GM18508 (cell line): ENCODE measurements at regions not wholly inside any gene's neighbourhood (a gene's known extent, or its start where the extent isn't known, plus 50 kb on each side); places are given as distances from the start of the nearest gene placed in this dataset.
"Not testable (repeated sequence)": the region's sequence is repeated elsewhere in the genome, so short reads cannot be mapped to it uniquely, and the experiment has no call there.

Source experiments
- ATAC-seq: cut with Tn5 transposase; IDR thresholded peaks from one replicate; pipeline ENCODE4 v1.9.1; 2021; ENCODE audit warnings: moderate number of reproducible peaks; ENCODE audit not compliant: insufficient read depth, unreplicated experiment

DNA sequence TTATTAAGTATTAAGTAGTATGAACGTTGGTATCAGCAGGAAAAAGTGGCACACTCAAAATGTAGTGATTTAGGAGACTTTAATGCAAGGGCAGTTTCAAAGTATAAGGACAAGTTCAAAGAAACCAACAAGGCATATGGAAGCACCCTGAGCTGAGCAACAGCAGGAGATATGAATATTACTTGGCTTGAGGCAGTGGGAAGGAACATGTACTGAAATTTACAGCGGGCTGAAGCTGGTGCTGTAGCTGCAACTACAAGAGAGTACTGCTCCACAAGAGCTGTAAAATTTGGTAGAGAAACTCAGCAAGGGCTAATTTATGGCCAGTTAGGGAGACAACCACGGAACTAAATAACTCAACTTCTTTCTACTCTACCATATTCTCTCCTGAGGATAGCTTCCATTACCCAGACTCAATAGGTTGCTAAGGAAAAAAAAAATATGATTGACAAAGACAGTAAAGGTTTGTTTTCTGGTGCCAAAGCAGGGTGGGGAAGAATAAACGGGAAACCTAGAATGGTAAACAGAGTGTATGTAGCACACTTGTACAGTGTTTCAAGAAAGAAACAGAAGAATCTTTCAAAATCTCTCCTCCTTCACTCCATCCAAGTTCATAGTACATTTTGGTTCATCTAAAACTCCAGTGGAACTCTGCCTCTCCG lies 487.8 kb upstream of the MGAT4C start:
- ATAC-seq: no peak

DNA sequence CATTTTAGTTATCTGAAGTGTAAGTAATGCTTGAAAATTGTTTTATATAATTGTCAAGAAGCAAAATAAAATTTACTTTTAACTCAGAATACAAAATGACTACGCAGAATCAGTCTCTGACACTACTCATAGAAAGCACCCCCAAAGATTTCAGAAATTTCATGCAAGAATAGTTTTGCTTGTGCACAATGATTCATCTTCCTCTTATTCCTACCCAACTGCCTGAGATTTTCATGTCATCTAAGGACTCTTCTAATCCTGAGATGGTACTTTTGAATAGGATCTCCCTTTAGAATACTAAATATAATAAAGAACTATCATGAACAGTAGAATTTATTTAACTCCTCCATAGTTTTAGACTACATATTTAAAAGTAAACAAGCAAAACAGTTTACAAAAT lies 485.3 kb upstream of the MGAT4C start:
- no peak for ATAC-seq

DNA sequence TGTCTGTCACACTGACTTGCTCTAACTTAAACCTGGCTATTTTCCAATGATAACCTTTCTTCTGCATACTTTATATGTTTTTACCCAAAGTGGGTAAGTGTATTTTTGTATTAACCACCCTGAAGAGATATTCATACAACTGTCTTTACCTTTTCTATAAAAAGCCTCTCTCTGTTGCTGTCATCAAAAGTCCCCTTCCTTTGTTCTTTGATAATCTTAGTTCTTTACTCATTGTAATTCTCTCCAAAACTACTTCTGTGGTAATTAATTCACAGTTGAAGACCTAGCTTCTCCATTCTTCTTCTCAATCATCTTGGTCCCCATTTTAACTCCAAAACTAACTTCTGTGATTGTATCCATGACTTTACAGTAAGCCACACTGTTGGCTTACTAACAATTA lies 479.7 kb upstream of the MGAT4C start:
- ATAC-seq: no peak

DNA sequence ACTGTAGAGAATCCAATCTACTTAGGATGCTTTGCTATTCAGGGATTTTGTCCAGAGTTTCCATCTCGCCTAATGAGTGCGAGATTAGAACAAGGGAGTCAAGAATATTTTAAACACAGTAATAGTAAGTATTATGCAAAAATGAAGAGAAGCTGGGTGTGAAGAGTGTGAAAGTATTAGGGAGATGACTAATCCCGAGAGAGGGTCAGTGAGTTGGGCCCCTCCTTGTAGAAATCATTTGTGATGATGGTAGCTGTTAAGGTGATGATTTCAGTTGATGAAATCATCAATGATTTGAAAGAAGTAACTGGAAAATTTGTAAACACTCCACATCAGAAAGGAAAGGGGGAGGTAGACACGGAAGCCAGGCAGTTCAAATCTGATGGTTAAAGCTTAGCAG lies 478.9 kb upstream of the MGAT4C start:
- ATAC-seq: no peak

DNA sequence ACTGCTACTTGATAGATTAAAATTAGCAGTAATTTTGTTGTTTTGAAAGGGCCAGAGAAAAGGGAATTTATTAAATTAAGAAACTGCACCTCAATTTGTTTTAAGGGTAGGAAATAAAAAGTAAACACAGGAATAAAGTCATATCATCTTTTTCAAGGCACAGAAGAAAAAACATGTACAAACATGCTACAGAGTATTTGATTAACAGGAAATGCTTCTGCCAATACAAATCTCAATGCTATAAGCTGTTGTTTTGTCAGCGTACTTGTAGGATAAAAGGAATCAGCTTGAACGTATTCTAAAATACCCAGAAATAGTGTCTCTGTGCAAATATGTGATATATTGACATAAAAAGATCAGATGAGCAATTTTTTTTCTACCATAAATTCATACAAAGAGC lies 474.0 kb upstream of the MGAT4C start:
- ATAC-seq: no peak

DNA sequence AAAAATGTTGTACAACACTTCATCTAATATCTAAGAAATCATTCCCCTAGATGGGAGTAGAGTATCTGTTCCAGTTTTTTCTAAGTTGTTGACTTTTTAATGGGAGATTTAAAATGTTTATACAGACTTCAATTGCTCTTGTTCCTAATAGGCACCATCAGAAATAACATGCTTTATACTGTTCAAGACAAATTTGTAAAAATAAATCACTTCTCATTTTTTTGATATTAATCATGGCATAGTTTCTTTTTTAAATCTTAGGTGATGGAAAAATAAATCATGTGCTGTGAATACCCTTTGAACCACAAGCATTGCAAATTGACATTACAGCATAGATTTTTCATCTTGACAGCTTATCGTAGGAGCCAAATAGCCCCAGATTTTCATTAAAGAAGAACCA lies 473.5 kb upstream of the MGAT4C start:
- no peak for ATAC-seq

DNA sequence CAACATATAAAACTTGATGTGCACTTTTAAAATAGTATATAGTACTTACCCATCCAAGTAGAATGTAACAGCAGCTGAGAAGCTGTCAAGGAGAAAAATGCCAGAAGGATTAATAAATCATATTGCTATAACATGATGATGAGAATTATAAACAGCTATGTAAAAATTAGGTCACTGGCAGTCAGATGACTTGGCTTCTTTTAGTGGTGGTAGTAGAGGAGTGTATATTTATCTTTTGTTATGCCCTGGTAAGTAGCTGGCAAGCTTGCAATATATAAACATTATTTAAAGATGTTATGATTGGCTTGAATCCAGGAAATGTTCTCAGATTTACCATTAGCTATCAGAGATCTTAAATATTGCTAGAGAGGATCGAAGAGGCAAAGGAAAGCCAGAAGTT lies 471.0 kb upstream of the MGAT4C start:
- no peak for ATAC-seq

DNA sequence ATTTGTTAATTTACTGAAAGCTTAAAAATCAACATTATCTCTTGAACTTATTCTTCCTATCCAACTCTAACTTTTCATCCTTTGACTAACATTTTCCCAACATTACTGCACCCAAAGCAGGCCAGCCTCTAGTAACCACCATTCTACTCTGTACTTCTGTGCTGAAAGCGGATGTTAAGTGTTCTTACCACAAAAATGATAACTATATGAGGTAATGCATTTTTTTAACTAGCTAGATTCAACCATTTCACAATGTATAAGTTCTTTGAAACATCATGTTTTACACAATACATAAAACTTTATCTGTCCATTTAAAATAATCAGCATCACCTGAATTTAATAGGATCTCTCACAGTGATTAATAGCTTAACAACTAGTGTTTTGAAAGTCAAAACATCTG lies 468.5 kb upstream of the MGAT4C start:
- no peak for ATAC-seq

DNA sequence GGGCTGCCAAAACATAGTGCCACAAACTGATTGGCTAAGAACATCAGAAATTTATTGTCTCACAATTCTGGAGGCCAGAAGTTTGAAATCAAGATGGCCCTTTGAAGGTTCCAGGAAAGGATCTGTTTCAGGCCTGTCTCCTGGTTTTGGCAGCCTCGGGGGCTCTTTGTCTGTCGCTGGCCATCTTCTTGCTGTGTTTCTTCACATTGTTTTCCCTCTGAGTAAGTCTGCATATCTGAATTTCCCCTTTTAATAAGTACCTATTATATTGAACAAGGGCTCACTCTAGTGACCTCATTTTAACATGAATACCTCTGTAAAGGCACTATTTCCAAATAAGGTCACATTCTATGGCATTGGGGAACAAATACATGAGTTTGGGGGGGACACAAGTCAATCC lies 467.1 kb upstream of the MGAT4C start:
- no peak for ATAC-seq

DNA sequence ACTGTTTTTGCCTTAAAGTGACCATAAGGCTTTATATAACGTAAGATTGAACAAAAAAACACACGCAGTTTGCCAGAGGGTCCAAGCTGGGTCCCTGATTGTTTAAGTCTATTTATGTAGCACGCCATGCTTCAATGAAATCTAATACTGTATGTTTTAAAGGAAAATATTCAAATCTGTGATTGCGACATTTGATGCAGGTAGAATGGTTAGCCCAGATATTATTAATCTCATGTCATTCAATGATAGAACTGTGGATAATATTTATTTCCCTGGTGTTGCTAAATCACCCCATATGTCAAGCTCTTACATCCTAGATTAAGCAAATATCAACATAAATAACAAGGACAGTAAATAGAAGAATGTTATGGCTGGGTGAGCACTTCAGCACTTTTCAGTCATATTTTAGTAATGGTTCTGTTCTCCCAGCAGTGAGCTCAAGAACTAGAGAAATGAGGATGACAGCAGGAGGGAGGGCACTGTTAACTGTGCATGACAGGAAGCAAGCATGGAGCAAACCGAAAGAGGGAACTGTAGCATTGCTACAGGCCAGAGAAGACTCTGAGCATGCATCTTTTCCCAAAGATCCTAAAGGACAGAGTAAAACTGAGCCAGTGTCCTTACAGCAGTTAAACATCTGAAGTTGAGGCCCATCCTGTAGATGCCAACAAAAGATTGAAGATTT lies 465.7 kb upstream of the MGAT4C start:
- ATAC-seq: no peak

DNA sequence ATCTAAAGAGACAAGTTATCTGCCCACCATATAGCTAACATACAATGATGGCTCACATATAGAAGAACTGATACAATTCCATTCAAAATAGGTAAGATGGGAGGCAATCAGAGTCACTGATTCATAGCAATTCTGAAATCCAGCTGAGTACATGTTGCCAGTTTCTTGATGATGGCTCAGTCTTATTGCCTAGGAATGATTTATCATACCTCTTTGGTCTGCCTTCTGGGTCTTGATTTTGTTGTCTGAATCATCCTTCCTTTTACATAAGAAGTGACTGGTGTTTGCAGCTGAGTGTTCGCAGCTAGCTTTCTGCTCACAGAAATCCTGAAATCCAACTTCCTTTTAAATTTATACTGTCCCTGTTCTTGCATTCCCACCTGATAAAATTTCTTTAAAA lies 463.2 kb upstream of the MGAT4C start:
- no peak for ATAC-seq

DNA sequence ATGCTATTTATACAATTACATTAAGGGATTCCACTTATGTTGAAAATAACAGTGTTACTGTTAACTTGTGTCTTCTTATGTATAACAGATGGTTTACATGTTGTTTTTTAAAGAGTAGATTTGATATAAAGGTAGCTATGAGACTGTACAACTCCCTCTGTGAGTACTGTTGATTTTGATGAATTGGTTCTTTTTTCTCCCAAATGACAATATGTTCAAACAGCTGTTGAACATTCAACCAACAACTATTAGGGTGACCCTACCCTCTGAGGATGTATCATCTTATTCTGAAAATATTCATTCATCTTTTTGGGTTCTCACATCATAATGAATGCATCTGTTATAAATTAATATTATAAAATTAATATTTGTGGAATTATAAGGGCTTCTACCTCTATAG lies 456.9 kb upstream of the MGAT4C start:
- ATAC-seq: no peak

DNA sequence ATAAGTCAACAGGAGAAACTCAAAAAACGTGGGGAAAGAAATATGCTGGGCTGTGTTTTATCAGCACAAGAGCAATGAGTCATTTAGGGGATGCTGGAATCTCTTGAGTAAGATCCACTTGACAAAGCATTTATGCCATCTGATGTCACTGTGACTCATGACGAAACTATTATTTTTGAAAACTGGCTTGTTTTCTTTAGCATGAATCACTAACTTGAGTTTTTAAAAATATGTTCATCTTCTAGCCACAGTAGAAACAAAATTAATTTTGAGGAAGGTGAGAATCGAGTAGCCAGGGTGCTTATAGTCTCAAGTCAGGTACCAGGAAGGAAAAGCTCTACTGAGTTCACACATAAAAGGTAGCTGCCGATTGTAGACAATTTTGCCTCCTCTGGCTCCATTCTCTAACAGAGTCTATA lies 456.2 kb upstream of the MGAT4C start:
- ATAC-seq: no peak

DNA sequence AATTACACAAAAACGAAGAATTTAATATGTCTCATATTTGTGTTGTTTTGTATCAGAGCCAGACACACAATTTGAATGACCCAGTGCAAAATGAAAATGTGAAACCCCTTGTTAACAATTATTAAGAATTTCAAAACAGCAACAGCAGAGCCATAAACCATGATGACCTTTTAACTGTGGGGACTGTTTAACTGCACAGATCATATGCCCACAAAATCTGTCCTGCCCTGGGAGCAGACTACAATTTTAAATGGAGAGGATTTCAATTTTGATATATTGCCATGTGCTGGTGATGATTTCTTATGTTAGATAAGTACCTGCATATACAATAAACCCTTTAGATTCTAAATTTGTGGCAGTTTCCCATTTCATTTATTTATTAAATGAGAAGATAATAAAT lies 455.5 kb upstream of the MGAT4C start:
- ATAC-seq: no peak

DNA sequence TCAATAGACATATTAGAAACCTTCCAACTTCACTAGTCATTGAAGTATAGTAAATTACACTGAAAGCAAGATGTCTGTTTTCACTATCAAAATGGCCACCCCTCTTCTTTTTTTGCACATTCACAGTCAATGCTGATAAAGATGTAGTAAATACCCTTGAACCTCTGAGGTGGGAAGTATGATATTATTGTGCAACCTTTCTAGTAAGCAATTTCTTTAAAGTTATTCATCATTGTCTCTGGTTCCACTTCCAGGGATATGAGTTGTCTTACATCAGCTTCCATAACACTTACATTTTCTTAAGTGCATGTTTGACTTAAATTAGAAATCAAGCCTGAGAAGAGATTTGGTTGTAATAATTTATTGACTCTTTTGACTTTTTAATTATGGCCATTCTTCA lies 453.9 kb upstream of the MGAT4C start:
- ATAC-seq: no peak

DNA sequence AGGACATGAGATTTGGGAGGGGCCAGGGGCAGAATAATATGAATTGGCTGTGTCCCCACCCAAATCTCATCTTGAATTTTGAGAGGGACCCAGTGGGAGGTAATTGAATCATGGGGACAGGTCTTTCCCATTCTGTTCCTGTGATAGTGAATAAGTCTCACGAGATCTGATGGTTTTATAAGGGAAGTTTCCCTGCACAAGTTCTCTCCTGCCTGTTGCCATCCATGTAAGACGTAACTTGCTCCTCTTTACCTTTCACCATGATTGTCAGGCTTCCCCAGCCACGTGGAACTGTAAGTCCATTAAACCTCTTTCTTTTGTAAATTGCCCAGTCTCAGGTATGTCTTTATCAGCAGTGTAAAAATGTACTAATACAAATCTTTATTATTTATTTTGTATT lies 452.8 kb upstream of the MGAT4C start:
- ATAC-seq: not testable (repeated sequence)

DNA sequence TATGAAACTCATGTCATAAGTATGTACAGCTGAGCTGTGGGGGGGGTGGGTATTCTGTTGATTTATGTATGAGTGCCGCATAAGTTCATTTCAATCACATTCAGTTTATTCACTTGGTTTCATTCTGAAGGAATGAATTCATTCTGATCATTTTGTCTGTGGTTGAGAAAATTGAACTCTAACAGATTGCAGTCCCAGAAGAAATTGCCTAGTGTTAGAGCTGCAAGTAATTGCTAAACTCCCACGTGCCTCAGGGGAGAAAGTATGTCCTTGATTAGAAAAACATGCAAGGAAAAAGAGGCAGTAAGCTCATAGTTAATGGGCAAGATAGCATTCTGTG lies 442.4 kb upstream of the MGAT4C start:
- no peak for ATAC-seq

DNA sequence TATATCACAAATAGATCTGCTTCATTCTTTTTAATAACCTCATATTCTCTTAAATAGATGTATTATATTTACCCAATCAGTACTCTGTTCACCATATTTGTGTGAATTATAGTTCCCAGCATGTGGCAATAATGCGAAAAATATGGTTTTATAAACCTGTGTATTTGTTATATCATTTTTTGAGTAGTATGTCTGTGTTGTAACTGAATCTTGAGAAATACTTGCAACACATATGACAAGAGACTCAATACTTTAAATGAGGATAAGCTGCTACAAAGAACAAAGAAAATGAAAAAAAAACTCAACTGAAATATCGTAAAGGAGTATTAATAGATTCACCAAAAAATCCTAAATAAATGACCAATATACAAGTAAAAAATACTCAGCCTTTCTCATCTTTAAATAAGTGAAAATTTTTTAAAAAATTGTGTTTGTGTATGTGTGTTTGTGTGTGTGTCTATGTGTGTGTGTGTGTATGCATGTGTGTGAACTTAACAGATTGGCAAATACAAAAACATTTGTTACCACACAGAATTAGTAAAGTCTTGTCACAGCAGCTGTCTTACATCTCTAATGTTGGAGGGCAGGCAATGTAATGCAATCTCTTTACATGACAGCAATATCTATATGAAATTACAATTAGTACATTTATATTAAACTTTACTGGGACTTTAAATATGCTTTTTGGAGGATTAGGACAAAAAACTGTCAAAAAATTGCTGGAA lies 441.9 kb upstream of the MGAT4C start:
- ATAC-seq: no peak

DNA sequence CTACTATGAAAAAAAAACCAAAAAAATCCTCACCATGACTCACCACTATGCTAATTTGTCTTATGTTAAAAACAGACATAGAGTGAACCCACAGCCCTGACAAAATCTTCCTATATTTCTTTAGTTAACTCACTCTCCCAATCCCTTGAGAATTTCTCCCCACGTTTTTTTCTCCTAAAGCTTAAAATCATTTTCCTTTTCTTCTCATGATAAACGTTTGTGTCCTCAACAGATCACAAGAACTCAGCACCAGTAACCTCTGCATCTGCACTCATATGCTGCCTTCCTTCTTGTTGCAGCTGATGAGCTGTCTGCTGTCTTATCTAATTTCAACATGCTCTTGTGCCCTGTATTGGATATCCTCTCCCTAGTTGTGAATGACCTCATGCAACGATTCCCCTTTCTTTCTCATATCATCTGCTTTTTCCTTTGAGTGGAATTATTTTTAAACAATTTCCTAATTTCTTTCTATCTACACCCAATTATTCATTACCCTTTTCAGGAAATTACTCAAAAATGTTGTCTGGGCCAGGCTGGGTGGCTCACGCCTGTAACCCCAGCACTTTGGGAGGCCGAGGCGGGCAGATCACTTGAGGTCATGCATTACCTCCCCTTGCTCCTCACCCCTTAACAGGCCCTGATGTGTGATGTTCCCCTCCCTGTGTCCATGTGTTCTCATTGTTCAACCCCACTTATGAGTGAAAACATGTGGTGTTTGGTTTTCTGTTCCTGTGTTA lies 427.5 kb upstream of the MGAT4C start:
- no peak for ATAC-seq

DNA sequence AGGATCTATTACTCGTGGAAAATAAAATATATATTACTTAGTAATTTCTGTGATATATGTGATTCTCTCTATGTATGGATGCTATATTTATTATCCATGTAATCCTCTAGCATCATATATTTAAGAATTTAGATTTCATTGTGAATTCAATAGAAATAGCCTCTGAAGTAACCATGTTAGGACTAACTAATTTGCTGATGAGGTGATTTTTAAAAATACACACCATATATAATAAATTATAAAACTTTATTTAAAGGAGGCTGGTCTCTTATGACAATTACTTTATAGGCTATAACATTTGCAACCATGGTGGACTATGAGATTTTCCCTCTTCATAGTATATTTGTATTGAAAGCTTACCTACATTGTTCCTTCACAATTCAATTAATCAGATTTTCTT lies 424.9 kb upstream of the MGAT4C start:
- no peak for ATAC-seq

DNA sequence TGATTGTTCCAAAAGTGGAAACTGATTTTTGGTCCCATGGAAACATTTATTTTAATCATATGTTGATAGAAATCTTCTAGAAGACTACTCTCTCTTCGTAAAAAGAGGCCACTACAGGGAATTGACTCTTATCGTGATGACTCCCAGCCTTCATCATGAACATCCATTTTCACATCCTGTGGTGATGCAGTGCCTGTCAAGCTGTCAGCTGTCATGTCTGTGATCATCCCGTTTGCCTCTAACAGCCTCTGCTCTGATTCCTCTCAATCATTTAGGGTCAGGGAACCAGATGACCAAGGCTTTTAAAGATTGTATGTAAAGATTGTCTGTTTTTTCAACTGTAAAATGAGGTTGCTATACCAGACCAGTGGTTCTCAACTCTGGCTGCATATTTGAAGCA lies 419.0 kb upstream of the MGAT4C start:
- no peak for ATAC-seq
